WTC11 (cell line): ENCODE measurements at regions not wholly inside any gene's neighbourhood (a gene's known extent, or its start where the extent isn't known, plus 50 kb on each side); places are given as distances from the start of the nearest gene placed in this dataset.

Experiments used
- ATAC-seq: fragments of 200-7000 bp; cut with Tn5 transposase; 2 replicates; pipeline ENCODE4 v1.10.0; 2021; ENCODE audit warnings: mild to moderate bottlenecking, moderate library complexity
- CTCF ChIA-PET: fragments of 300-600 bp; sonication (Branson Sonifier 250); formaldehyde crosslinking; loops from one replicate; lab custom pipeline; 2021; ENCODE audit warnings: antibody characterized with exemption; lab: Charles Lee
- POLR2A ChIA-PET: fragments of 350-600 bp; sonication (Branson Sonifier 250); formaldehyde crosslinking; loops from one replicate; lab custom pipeline; 2021; ENCODE audit warnings: antibody characterized with exemption; lab: Charles Lee
- DNase-seq: peaks from one replicate; pipeline ENCODE4 v3.0.0; 2021; ENCODE audit warnings: low spot score
- H3K27ac Mint-ChIP-seq: 2 replicates; pipeline ENCODE4 v1.8.0; 2021; ENCODE audit warnings: mixed read lengths
- H3K27me3 Mint-ChIP-seq: 2 replicates; pipeline ENCODE4 v1.8.0; 2021; ENCODE audit warnings: low read depth, mild to moderate bottlenecking, moderate library complexity, mixed read lengths
- H3K36me3 Mint-ChIP-seq: 2 replicates; pipeline ENCODE4 v1.8.0; 2021; ENCODE audit warnings: mixed read lengths
- H3K4me1 Mint-ChIP-seq: 2 replicates; pipeline ENCODE4 v1.8.0; 2022; ENCODE audit warnings: mixed read lengths
- H3K4me3 Mint-ChIP-seq: 2 replicates; pipeline ENCODE4 v1.8.0; 2021; ENCODE audit warnings: mild to moderate bottlenecking, moderate library complexity, mixed read lengths
- H3K9me3 Mint-ChIP-seq: 2 replicates; pipeline ENCODE4 v1.8.0; 2021; ENCODE audit warnings: mixed read lengths
- CREB1 ChIP-seq: sonication (generic); formaldehyde crosslinking; IDR thresholded peaks from 2 replicates; pipeline ENCODE4 v1.8.0; 2023; ENCODE audit warnings: mild to moderate bottlenecking, missing genetic modification reagents
- FOXP1 ChIP-seq: sonication (generic); formaldehyde crosslinking; IDR thresholded peaks from 2 replicates; pipeline ENCODE4 v1.8.0; 2022; ENCODE audit warnings: missing genetic modification reagents, mild to moderate bottlenecking, moderate library complexity, borderline replicate concordance
- NFATC4 ChIP-seq: fragments of 250-450 bp; sonication (Bioruptor Pico); IDR thresholded peaks from 2 replicates; pipeline ENCODE4 v1.9.0; 2021; ENCODE audit warnings: mild to moderate bottlenecking
- NR2C2 ChIP-seq: sonication (generic); formaldehyde crosslinking; IDR thresholded peaks from 2 replicates; pipeline ENCODE4 v1.8.0; 2022; ENCODE audit warnings: mild to moderate bottlenecking, missing genetic modification reagents
- RORB ChIP-seq: fragments of 250-450 bp; sonication (Bioruptor Pico); IDR thresholded peaks from 2 replicates; pipeline ENCODE4 v1.9.0; 2021; ENCODE audit warnings: mild to moderate bottlenecking
- SP1 ChIP-seq: sonication (generic); formaldehyde crosslinking; conservative IDR thresholded peaks from 2 replicates; pipeline ENCODE4 v1.8.1; 2022; ENCODE audit warnings: missing genetic modification reagents
- ZNF138 ChIP-seq: sonication (generic); formaldehyde crosslinking; conservative IDR thresholded peaks from 2 replicates; pipeline ENCODE4 v1.8.1; 2022; ENCODE audit warnings: mild to moderate bottlenecking, moderate library complexity, missing genetic modification reagents
- ZNF232 ChIP-seq: sonication (generic); formaldehyde crosslinking; IDR thresholded peaks from 2 replicates; pipeline ENCODE4 v1.8.0; 2022; ENCODE audit warnings: mild to moderate bottlenecking, missing genetic modification reagents
- ZNF423 ChIP-seq: fragments of 250-450 bp; sonication (Bioruptor Pico); IDR thresholded peaks from 2 replicates; pipeline ENCODE4 v2.1.2; 2022; ENCODE audit warnings: mild to moderate bottlenecking, moderate library complexity
- ZNF671 ChIP-seq: fragments of 250-450 bp; sonication (Bioruptor Pico); IDR thresholded peaks from 2 replicates; pipeline ENCODE4 v1.8.0; 2021; ENCODE audit warnings: mild to moderate bottlenecking
- TF ChIP-seq, protein P1 (sequence below): sonication (generic); formaldehyde crosslinking; IDR thresholded peaks from 2 replicates; pipeline ENCODE4 v1.8.0; 2022; ENCODE audit warnings: mild to moderate bottlenecking, missing genetic modification reagents
- TF ChIP-seq, protein P2 (sequence below): sonication (generic); formaldehyde crosslinking; IDR thresholded peaks from 2 replicates; pipeline ENCODE4 v1.8.1; 2022; ENCODE audit warnings: missing genetic modification reagents, borderline replicate concordance
- TF ChIP-seq, protein P3 (sequence below): sonication (generic); formaldehyde crosslinking; IDR thresholded peaks from 2 replicates; pipeline ENCODE4 v1.8.1; 2023; ENCODE audit warnings: mild to moderate bottlenecking, missing genetic modification reagents, moderate library complexity
- TF ChIP-seq, protein P4 (sequence below): fragments of 250-450 bp; sonication (Bioruptor Pico); IDR thresholded peaks from 2 replicates; pipeline ENCODE4 v1.9.0; 2021; ENCODE audit warnings: mild to moderate bottlenecking
- TF ChIP-seq, protein P5 (sequence below): sonication (generic); formaldehyde crosslinking; IDR thresholded peaks from 2 replicates; pipeline ENCODE4 v1.8.1; 2023; ENCODE audit warnings: mild to moderate bottlenecking, missing genetic modification reagents, borderline replicate concordance
- TF ChIP-seq, protein P6 (sequence below): sonication (generic); formaldehyde crosslinking; IDR thresholded peaks from 2 replicates; pipeline ENCODE4 v1.8.0; 2022; ENCODE audit warnings: missing genetic modification reagents
- TF ChIP-seq, protein P7 (sequence below): sonication (generic); formaldehyde crosslinking; IDR thresholded peaks from 2 replicates; pipeline ENCODE4 v1.8.0; 2022; ENCODE audit warnings: mild to moderate bottlenecking, missing genetic modification reagents
- TF ChIP-seq, protein P8 (sequence below): fragments of 250-450 bp; sonication (Bioruptor Pico); IDR thresholded peaks from 2 replicates; pipeline ENCODE4 v1.9.0; 2021; ENCODE audit warnings: mild to moderate bottlenecking
- TF ChIP-seq, protein P9 (sequence below): sonication (generic); formaldehyde crosslinking; IDR thresholded peaks from 2 replicates; pipeline ENCODE4 v1.8.0; 2022; ENCODE audit warnings: mild to moderate bottlenecking, missing genetic modification reagents

DNA sequence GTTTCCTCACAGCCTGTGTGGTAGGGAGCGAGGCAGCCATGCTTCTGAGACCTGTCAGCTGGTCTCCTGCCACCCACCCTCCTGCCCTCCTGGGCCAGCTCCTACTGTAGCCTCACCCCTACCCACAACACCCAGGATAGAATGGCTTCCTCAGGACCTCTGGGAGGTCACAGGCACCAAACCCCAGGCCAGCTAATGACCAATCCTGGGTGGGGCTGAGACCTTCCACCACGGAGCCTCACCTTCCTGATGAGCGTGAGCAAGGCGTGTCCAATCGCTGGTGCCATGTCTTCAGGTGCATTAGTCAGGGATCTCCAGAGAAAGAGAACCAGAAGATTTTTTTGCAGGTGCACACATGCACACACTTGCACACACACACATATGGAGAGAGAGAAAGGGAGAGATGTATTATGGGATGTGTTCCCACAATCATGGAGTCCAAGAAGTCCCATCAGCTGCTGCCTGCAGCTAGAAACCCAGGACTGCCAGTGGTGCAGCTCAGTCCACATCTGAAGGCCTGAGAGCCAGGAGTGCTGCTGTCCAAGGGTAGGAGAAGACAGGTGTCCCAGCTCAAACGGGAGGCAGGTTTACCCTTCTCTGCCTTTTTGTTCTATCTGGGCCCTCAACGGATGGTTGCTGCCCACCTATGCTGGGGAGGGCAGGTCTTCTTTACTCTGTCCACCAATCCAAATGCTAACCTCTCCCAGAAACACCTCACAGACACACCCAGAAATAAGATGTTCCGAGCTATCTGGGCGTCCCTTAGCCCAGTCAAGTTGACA lies 70.4 kb upstream of the HDAC4 start:
- Mint-ChIP-seq H3K9me3 (peaks cover 32% of the 10 kb centered on the region), H3K4me1 (no peaks in the 10 kb centered on the region)
- POLR2A ChIA-PET: no interaction called here

More for the DNA sequence above, 70.4 kb upstream of the HDAC4 start:
- Mint-ChIP-seq H3K4me3 (no peak overlapping the region), H3K27me3 (peaks cover 3% of the 10 kb centered on the region), H3K27ac (no peak overlapping the region), H3K36me3 (peaks cover 5% of the 10 kb centered on the region)
- CTCF ChIA-PET: no interaction called here
- ATAC-seq: no peak
- TF ChIP-seq, protein P1, sequence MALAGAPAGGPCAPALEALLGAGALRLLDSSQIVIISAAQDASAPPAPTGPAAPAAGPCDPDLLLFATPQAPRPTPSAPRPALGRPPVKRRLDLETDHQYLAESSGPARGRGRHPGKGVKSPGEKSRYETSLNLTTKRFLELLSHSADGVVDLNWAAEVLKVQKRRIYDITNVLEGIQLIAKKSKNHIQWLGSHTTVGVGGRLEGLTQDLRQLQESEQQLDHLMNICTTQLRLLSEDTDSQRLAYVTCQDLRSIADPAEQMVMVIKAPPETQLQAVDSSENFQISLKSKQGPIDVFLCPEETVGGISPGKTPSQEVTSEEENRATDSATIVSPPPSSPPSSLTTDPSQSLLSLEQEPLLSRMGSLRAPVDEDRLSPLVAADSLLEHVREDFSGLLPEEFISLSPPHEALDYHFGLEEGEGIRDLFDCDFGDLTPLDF (CRISPR knock-in tag): no peak
- TF ChIP-seq, protein P2, sequence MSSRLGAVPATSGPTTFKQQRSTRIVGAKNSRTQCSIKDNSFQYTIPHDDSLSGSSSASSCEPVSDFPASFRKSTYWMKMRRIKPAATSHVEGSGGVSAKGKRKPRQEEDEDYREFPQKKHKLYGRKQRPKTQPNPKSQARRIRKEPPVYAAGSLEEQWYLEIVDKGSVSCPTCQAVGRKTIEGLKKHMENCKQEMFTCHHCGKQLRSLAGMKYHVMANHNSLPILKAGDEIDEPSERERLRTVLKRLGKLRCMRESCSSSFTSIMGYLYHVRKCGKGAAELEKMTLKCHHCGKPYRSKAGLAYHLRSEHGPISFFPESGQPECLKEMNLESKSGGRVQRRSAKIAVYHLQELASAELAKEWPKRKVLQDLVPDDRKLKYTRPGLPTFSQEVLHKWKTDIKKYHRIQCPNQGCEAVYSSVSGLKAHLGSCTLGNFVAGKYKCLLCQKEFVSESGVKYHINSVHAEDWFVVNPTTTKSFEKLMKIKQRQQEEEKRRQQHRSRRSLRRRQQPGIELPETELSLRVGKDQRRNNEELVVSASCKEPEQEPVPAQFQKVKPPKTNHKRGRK (CRISPR knock-in tag): no peak
- TF ChIP-seq, protein P3, sequence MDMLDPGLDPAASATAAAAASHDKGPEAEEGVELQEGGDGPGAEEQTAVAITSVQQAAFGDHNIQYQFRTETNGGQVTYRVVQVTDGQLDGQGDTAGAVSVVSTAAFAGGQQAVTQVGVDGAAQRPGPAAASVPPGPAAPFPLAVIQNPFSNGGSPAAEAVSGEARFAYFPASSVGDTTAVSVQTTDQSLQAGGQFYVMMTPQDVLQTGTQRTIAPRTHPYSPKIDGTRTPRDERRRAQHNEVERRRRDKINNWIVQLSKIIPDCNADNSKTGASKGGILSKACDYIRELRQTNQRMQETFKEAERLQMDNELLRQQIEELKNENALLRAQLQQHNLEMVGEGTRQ (CRISPR knock-in tag): no peak
- TF ChIP-seq ZNF671: no peak
- TF ChIP-seq, protein P4, sequence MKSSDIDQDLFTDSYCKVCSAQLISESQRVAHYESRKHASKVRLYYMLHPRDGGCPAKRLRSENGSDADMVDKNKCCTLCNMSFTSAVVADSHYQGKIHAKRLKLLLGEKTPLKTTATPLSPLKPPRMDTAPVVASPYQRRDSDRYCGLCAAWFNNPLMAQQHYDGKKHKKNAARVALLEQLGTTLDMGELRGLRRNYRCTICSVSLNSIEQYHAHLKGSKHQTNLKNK (CRISPR knock-in tag): no peak
- TF ChIP-seq ZNF232 (CRISPR knock-in tag): no peak
- TF ChIP-seq ZNF138 (CRISPR knock-in tag): no peak
- TF ChIP-seq NR2C2 (CRISPR knock-in tag): no peak
- no peak for TF ChIP-seq CREB1 (CRISPR knock-in tag)
- TF ChIP-seq, protein P5, sequence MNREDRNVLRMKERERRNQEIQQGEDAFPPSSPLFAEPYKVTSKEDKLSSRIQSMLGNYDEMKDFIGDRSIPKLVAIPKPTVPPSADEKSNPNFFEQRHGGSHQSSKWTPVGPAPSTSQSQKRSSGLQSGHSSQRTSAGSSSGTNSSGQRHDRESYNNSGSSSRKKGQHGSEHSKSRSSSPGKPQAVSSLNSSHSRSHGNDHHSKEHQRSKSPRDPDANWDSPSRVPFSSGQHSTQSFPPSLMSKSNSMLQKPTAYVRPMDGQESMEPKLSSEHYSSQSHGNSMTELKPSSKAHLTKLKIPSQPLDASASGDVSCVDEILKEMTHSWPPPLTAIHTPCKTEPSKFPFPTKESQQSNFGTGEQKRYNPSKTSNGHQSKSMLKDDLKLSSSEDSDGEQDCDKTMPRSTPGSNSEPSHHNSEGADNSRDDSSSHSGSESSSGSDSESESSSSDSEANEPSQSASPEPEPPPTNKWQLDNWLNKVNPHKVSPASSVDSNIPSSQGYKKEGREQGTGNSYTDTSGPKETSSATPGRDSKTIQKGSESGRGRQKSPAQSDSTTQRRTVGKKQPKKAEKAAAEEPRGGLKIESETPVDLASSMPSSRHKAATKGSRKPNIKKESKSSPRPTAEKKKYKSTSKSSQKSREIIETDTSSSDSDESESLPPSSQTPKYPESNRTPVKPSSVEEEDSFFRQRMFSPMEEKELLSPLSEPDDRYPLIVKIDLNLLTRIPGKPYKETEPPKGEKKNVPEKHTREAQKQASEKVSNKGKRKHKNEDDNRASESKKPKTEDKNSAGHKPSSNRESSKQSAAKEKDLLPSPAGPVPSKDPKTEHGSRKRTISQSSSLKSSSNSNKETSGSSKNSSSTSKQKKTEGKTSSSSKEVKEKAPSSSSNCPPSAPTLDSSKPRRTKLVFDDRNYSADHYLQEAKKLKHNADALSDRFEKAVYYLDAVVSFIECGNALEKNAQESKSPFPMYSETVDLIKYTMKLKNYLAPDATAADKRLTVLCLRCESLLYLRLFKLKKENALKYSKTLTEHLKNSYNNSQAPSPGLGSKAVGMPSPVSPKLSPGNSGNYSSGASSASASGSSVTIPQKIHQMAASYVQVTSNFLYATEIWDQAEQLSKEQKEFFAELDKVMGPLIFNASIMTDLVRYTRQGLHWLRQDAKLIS (CRISPR knock-in tag): no peak
- TF ChIP-seq, protein P6, sequence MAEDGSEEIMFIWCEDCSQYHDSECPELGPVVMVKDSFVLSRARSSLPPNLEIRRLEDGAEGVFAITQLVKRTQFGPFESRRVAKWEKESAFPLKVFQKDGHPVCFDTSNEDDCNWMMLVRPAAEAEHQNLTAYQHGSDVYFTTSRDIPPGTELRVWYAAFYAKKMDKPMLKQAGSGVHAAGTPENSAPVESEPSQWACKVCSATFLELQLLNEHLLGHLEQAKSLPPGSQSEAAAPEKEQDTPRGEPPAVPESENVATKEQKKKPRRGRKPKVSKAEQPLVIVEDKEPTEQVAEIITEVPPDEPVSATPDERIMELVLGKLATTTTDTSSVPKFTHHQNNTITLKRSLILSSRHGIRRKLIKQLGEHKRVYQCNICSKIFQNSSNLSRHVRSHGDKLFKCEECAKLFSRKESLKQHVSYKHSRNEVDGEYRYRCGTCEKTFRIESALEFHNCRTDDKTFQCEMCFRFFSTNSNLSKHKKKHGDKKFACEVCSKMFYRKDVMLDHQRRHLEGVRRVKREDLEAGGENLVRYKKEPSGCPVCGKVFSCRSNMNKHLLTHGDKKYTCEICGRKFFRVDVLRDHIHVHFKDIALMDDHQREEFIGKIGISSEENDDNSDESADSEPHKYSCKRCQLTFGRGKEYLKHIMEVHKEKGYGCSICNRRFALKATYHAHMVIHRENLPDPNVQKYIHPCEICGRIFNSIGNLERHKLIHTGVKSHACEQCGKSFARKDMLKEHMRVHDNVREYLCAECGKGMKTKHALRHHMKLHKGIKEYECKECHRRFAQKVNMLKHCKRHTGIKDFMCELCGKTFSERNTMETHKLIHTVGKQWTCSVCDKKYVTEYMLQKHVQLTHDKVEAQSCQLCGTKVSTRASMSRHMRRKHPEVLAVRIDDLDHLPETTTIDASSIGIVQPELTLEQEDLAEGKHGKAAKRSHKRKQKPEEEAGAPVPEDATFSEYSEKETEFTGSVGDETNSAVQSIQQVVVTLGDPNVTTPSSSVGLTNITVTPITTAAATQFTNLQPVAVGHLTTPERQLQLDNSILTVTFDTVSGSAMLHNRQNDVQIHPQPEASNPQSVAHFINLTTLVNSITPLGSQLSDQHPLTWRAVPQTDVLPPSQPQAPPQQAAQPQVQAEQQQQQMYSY (CRISPR knock-in tag): no peak
- no peak for TF ChIP-seq RORB (CRISPR knock-in tag)
- no peak for TF ChIP-seq SP1 (CRISPR knock-in tag)
- TF ChIP-seq, protein P7, sequence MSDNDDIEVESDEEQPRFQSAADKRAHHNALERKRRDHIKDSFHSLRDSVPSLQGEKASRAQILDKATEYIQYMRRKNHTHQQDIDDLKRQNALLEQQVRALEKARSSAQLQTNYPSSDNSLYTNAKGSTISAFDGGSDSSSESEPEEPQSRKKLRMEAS (CRISPR knock-in tag): no peak
- no peak for TF ChIP-seq NFATC4
- TF ChIP-seq, protein P8, sequence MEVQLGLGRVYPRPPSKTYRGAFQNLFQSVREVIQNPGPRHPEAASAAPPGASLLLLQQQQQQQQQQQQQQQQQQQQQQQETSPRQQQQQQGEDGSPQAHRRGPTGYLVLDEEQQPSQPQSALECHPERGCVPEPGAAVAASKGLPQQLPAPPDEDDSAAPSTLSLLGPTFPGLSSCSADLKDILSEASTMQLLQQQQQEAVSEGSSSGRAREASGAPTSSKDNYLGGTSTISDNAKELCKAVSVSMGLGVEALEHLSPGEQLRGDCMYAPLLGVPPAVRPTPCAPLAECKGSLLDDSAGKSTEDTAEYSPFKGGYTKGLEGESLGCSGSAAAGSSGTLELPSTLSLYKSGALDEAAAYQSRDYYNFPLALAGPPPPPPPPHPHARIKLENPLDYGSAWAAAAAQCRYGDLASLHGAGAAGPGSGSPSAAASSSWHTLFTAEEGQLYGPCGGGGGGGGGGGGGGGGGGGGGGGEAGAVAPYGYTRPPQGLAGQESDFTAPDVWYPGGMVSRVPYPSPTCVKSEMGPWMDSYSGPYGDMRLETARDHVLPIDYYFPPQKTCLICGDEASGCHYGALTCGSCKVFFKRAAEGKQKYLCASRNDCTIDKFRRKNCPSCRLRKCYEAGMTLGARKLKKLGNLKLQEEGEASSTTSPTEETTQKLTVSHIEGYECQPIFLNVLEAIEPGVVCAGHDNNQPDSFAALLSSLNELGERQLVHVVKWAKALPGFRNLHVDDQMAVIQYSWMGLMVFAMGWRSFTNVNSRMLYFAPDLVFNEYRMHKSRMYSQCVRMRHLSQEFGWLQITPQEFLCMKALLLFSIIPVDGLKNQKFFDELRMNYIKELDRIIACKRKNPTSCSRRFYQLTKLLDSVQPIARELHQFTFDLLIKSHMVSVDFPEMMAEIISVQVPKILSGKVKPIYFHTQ (CRISPR knock-in tag): no peak
- TF ChIP-seq, protein P9, sequence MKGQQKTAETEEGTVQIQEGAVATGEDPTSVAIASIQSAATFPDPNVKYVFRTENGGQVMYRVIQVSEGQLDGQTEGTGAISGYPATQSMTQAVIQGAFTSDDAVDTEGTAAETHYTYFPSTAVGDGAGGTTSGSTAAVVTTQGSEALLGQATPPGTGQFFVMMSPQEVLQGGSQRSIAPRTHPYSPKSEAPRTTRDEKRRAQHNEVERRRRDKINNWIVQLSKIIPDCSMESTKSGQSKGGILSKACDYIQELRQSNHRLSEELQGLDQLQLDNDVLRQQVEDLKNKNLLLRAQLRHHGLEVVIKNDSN: no peak
- no peak for TF ChIP-seq ZNF423 (CRISPR knock-in tag)
- TF ChIP-seq FOXP1 (CRISPR knock-in tag): no peak
- DNase-seq: no peak
